Osteoblast (primary cell): ENCODE measurements at regions not wholly inside any gene's neighbourhood (a gene's known extent, or its start where the extent isn't known, plus 50 kb on each side); places are given as distances from the start of the nearest gene placed in this dataset.

Experiments
- DNase-seq: peaks from one replicate; pipeline ENCODE4 v3.0.0; 2011; ENCODE audit warnings: low spot score, mixed read lengths; ENCODE audit not compliant: insufficient read length; ENCODE audit errors: missing footprints
- H2AFZ ChIP-seq: 2 replicates; pipeline ENCODE4 v1.6.0; 2011; ENCODE audit warnings: mild to moderate bottlenecking, low read length
- H3K27ac ChIP-seq: 2 replicates; pipeline ENCODE4 v1.5.1; 2011; ENCODE audit warnings: mild to moderate bottlenecking, low read depth, low read length, moderate library complexity
- H3K27me3 ChIP-seq: 2 replicates; pipeline ENCODE4 v1.6.0; 2012; ENCODE audit warnings: mild to moderate bottlenecking, control low read depth, inconsistent platforms, low read length, moderate library complexity; ENCODE audit not compliant: insufficient read depth
- H3K36me3 ChIP-seq: 2 replicates; pipeline ENCODE4 v1.5.1; 2011; ENCODE audit warnings: mild to moderate bottlenecking, low read length, control low read depth, moderate library complexity; ENCODE audit not compliant: insufficient read depth
- H3K4me1 ChIP-seq: 2 replicates; pipeline ENCODE4 v1.5.1; 2011; ENCODE audit warnings: mild to moderate bottlenecking, low read length, control low read depth, moderate library complexity; ENCODE audit not compliant: insufficient read depth
- H3K4me2 ChIP-seq: 2 replicates; pipeline ENCODE4 v1.6.0; 2011; ENCODE audit warnings: mild to moderate bottlenecking, low read length; ENCODE audit not compliant: insufficient read depth
- H3K4me3 ChIP-seq: fragments of 200-600 bp; sonication (generic); 3 replicates; pipeline ENCODE4 v1.5.1; 2012; ENCODE audit warnings: mild to moderate bottlenecking, low read length, inconsistent platforms; ENCODE audit not compliant: insufficient read depth
- H3K79me2 ChIP-seq: 2 replicates; pipeline ENCODE4 v1.6.0; 2012; ENCODE audit warnings: mild to moderate bottlenecking, low read length, control low read depth, inconsistent platforms; ENCODE audit not compliant: insufficient read depth
- H3K9me3 ChIP-seq: 2 replicates; pipeline ENCODE4 v1.5.1; 2011; ENCODE audit warnings: low read depth, low read length, control low read depth
- H4K20me1 ChIP-seq: 2 replicates; pipeline ENCODE4 v1.6.0; 2012; ENCODE audit warnings: mild to moderate bottlenecking, low read length, control low read depth; ENCODE audit not compliant: insufficient read depth
- CTCF ChIP-seq: IDR thresholded peaks from 2 replicates; pipeline ENCODE4 v1.5.1; 2011; ENCODE audit warnings: mild to moderate bottlenecking, low read depth, low read length, moderate library complexity; ENCODE audit errors: extremely low read depth

DNA sequence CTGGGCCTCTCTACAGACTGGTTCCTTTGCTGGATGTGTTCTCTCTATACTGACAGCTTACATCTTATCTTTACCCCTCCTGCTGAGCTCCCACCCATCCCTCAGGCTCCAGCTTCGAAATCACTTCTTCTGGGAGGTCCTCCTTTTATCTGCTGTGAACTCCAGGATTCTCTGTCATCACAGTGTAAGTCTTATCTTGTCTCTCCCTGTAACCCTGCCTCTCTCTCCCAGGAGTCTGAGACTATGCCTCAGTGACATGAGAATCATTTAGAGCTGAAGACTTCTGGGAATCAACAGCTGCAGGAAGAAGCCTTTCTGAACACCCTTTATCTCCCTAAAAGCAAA is 148.1 kb upstream of the HS3ST3A1 start:
- Histone ChIP-seq H3K9me3 (no peaks in the 10 kb centered on the region), H3K27ac (no peak overlapping the region), H3K36me3 (no peaks in the 10 kb centered on the region), H3K4me2 (no peak overlapping the region), H3K4me1 (peaks cover 7% of the 10 kb centered on the region), H4K20me1 (no peaks in the 10 kb centered on the region), H2AFZ (peak overlapping the region; percentile 47), H3K4me3 (no peak overlapping the region), H3K27me3 (no peaks in the 10 kb centered on the region), H3K79me2 (no peaks in the 10 kb centered on the region)
- no peak for DNase-seq
- no peak for TF ChIP-seq CTCF

DNA sequence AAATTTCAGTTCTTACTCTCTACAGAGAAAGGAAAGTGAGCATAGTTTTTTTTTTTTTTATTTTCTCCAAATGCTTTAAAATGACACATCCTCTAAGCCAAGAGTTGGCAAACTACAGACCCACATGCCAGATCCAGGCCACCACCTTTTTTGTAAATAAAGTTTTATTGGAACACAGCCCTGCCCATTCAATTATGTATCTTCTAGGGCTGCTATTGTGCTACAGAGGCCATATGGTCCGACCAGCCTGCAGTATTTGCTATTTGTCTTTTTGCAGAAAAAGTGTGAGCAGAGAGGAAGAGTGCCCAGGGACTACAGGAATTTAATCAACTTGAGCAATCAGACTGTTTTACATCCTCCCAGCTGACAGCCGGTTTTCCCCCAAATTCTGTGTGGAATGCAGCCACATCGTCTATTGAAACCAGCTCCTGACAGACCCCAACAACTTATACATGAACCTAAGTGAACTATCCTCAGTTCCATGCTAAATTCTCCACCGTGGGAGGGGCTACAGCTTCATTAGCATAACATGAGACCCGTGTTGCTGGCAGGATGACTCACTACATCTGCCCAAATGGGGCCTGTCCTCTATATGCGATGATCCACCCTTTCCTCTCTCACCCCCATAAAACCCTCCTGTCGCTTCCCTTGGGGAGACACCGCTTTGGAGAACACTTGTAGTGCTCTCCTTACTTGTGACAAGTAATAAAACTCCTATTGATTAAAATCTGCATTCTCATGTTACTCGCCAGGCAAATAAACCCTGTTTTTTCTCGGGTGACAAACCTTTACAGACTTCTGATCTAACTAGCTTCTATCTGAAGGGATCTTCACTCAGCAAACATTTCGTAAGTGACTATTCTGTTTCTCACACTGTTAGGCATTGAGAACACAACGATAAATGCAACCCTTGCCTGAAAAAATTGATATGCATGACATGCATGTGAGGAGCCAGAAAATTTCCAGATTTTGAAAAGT is 149.4 kb upstream of the HS3ST3A1 start:
- H2AFZ ChIP-seq: peak overlapping the region; percentile 71
- peak overlapping the region; percentile 59 for H3K4me2 ChIP-seq
- no peak for DNase-seq

GRCh38 chr17:13753154-13753553 is 151.4 kb upstream of the HS3ST3A1 start:
- Histone ChIP-seq H3K4me3 (no peak overlapping the region), H3K9me3 (no peaks in the 10 kb centered on the region), H4K20me1 (no peaks in the 10 kb centered on the region), H3K79me2 (no peaks in the 10 kb centered on the region), H3K4me1 (peaks cover 7% of the 10 kb centered on the region), H3K36me3 (no peaks in the 10 kb centered on the region), H3K27ac (no peak overlapping the region), H3K4me2 (no peak overlapping the region), H3K27me3 (no peaks in the 10 kb centered on the region), H2AFZ (no peak overlapping the region)
- TF ChIP-seq CTCF: no peak
- DNase-seq: no peak

More for the DNA sequence above, 149.4 kb upstream of the HS3ST3A1 start:
- H3K27ac ChIP-seq: no peak overlapping the region
- peaks cover 7% of the 10 kb centered on the region for H3K4me1 ChIP-seq
- H3K27me3 ChIP-seq: no peaks in the 10 kb centered on the region
- TF ChIP-seq CTCF: no peak
- no peaks in the 10 kb centered on the region for H3K79me2 ChIP-seq
- no peaks in the 10 kb centered on the region for H3K9me3 ChIP-seq
- no peak overlapping the region for H3K4me3 ChIP-seq
- no peaks in the 10 kb centered on the region for H3K36me3 ChIP-seq
- H4K20me1 ChIP-seq: no peaks in the 10 kb centered on the region

DNA sequence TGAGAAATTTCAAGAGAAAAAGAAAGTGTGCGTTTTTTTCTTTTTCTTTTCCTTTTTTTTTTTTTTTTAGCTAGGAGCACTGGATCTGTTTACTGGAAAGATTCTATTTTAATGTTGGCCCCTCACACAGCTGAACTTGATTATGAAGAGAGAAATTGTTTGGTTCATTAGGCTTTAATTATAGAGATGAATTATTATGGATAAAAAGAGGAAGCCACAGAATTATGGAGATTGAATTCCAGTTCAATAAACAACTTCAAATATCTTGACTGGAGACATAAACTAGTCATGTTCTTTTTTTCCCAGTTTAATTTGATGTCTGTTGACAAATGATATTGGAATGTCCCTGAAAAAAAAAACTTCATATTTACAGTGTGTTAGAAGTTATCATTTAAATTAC is 152.0 kb upstream of the HS3ST3A1 start:
- H3K27me3 ChIP-seq: no peaks in the 10 kb centered on the region
- no peak for DNase-seq
- H2AFZ ChIP-seq: no peak overlapping the region

More for the DNA sequence above, 152.0 kb upstream of the HS3ST3A1 start:
- Histone ChIP-seq H3K4me3 (no peak overlapping the region), H3K4me1 (peaks cover 7% of the 10 kb centered on the region), H3K4me2 (no peak overlapping the region), H3K36me3 (no peaks in the 10 kb centered on the region), H3K27ac (no peak overlapping the region), H3K79me2 (no peaks in the 10 kb centered on the region), H4K20me1 (no peaks in the 10 kb centered on the region), H3K9me3 (no peaks in the 10 kb centered on the region)
- TF ChIP-seq CTCF: no peak
